Stimulated activated CD4-positive, alpha-beta T cell treated with anti-CD3 and anti-CD28 coated beads, Interleukin-2, amount 100 ng/mL, for 48 hours (primary cell): ENCODE measurements at regions not wholly inside any gene's neighbourhood (a gene's known extent, or its start where the extent isn't known, plus 50 kb on each side); places are given as distances from the start of the nearest gene placed in this dataset.

Experiments
- DNase-seq, 2 donors: peaks; one replicate each; pipeline ENCODE4 v3.0.0-alpha.2; 2020

DNA sequence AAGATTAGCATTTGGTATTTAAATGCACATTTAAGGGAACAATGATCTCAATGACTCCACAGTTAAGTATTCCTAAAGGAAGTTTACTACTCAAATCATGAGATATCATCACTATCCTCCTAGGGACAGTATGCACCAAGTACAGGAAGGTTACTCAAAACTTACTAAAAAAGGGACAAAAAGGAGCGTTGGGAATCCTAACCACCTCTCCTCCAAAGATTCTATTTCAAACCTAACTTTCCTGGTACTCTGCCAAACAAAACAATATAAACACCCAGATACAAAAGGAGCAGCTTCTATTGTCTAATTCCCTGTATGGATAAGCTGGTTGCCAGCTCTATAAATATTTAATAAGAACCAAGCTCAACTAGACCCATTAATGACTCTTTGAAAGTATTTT, 377.7 kb downstream of the NUAK1 start:
- DNase-seq: no peak

DNA sequence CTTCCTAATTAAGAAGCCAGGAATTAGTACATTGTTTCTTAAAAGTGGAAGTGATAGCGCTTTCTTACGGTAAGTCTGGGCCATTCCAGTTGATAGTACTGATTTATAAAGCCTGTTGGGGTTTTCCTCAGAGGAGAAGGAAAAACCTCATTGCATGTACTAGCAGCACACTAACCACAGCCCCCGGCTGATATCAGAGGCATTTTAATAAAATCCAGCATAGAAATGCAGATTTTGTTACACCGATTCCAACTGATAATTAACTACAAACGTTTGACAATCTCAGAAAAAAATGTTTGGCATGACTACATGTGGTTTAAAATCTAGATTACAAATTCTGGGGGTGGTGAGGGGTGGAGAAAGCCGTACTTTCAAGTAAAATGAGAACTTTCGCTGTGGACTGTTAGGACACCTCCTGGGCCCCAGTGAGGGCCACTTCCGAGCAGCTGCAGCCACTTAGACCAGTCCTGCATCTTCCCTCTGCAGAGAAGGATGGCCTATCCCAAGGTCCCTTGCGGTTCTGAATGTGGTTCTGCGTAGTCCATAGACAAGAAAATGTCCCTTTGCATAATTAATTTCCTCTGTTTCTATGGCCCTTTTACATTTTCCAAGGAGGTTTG, 374.4 kb downstream of the NUAK1 start:
- DNase-seq: no peak

DNA sequence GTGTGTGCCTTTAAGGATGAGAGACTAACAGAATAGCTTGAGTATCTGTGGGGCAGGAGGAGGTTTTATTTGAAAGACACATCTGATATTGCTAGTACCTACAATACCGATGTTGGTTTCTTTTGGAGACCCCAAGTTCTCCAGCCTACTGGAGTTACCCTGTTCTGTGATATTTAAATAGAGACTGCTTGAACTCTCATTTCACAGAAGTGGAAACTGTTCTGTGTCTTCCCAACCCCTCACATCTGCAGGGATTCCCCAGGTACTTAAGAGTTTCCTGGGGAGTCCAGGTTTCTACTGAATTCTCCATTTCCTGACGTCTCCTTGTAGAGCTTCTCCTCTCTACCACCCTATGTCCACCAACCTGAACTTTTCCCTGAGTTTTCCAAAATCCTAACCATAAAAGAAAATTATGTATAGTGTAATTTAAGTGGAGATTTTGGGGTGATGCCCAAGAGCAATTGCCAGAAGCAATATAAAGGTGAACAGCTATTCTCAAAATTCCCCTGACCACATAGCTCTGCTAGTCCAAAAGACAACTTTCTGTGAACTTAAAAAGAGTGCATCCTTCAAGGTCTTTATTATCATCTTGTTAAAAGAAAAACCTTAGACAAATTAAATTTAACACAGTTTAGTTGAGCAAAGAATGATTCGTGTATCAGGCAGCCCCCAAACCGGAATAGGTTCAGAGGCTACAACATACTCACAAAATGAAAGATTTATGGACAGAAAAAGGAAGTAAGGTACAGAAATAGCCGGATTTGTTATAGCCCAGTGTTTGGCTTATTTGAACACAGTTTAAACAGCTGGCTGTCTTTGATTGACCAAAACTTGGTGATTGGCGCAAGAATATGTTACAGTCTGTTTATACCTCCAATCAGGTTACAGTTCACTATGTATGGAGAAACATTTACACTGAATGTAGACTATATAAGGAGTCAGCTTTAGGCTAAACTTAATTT, 373.4 kb downstream of the NUAK1 start:
- no peak for DNase-seq

DNA sequence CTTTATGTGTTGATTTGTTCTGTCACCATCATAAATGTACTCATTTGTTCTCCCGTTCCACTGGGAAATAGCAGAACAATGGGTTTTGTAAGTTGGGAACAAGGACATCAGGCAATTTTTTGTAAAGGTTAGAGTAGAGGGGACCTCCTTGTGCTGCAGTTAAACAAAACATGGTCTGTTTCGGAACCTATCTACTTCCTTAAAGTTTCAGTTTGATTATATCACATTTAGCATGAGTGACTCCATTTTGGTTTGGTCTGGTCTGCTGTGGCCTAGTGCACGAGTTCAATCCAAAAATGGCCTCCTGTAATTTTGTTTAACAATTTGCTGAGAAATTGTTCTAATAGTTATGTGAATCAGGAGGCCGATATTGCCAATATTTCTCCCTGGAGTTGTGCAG, 372.7 kb downstream of the NUAK1 start:
- no peak for DNase-seq

DNA sequence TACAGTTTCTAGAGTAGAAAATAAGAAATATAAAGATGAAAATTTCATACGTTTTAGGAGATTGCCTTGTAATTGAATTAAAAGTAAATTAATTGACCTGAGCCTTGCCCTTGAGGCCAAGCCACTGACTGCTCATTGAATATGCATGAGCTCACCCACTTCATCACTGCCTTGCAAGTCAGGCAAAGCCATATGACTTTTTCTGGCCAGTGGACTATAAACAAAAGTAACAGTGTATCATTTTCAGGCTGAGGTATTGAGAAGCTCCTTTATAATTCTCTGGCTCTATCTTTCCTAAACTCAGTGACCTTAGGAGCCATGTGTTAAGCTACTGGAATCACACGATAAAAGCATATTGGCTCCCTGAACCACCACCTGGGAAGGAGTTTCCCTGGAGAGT, 369.3 kb downstream of the NUAK1 start:
- DNase-seq: no peak

DNA sequence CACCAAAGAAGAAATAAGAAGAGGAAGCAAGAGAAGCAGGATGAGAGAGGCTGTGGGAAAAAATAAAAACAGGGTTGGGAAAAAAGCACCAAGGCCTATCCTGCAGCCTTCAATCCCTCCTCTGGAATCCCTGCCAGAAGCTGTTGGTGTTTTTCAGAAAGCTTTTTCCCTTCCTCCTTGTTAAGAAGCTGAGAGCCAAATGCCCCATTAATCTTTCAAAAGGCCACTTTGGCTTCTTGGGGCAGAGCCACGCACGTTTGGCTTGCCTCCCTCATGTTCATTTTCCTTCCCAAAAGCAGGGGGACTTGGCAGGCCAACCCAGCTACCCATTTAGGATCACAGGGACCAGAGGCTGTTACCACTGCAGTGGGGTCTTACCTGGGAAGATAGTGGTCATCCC, 365.3 kb downstream of the NUAK1 start:
- no peak for DNase-seq

DNA sequence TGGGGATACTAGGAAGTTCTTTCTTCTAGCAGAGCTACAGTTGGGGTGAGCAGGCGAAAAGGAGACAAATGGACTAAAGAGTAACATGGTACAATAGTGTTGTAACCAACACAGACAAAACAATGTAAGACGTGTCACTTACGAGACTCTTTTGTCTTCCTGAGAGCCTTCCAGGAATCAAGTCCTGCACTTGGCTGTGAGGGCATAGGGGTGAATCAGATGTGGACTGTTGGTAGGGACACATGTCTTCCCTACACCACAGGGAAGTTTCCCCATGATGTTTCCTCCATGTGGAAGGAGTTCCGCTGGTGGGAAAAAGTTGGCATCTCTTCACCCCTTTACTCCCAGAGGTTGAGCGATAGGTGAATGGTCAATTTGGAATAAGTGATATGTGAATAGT, 364.7 kb downstream of the NUAK1 start:
- no peak for DNase-seq

DNA sequence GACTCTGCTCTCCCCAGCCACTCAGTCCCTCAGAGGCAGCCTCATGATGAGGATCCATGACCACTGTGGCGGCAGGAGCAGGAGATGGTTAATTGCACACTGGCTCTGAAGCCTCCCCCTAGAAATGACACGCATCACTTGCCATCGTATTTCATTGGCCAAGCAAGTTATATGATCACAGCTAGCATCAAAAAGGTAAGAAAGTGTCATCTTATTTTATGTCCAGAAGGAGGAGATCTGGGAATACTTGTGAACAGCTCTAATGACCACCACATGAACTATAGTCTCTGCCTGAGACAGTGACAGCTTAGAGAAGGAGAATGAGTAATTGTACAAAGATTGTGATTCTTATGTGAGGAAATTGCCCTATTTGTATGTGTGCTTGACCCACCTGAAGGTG, 363.4 kb downstream of the NUAK1 start:
- DNase-seq: no peak

DNA sequence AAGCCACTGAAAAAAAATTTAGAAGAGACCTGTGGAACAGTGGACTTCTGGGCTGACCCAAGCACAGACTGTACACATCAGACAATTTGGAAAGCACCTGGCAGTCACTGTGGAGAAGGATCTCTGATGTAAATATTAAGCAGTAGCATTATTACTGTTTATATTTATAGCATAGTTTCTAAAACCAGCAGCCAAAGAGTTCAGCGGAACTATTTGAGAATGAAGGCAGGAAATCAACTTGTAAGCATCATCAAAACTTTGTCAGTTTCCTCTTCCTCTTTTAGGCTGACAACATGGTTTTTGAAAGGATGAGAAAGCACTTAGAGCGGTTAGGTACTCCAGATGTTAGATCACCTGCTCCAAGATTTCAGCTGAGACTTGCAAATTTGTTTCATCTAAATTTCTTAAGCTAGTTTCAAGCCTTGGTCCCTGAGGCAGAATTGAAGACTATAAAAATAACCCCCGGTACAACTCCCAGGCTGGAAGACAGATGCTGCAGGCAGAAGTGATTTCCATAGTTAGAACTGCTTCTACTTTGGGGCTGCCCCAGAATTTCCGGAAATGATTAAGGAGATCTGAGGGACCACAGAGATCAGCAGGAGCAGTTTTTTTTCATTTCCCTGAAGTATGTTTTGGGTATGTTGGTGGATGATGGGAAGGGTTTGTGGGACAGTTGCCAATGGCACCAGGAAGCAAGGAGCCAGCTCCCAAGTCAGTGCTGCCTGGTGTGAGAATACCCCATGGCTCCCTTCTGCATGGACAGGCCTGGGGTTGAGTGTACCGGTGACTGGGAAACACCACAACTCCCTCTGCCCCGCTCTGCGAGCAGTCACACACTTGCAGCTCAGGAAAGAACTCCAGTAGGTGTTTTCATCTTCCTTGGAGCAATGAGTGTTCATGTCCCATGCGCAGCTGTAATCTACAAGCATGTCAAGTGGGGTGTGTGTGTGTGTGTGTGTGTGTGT, 354.5 kb downstream of the NUAK1 start:
- DNase-seq: no peak

DNA sequence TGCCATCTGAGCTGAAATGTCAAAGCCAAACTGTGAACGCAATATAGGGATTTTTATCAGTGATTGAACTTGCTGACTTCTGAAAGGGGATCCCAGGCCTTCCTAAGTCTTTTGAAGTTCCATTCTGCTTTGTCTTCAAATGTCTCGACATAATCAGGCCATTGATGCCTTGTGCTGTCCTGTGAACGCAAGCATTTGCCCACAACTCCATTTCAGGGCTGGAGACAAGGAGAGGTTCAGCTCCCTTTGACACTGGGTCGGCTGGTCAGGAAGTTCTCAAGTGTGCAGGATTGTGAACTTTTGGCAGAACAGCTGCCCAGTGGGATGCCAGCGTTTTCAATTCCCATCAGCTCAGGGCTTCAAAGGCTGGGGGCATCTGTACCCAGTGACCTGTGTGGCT, 345.3 kb downstream of the NUAK1 start:
- no peak for DNase-seq

DNA sequence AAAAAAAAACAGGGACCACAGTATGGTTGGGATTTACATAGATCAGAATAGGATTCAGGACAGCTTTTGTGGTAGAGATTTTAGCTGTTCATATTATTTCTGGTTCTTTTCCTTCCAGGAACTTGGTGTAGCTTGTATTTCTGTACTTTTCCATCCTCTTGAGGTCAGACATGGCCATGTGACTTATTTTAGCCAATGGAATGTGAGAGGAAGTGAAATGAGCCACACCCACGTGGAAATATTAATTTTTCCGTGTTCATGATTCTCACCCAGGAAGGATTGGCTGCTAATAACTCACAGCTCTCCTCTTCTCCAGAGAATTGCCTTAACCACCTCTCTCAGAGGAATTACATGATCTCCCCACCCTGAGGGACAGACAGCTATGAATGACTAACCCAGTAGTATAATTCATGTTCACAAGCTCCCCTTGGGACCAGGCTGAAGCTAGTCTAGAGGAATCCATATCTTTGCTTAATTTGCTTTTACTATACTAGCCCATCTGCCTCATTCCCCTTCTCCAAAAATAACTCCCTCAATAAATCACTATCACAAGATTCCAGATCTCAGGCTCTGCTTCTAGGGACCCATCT, 340.4 kb downstream of the NUAK1 start:
- DNase-seq: no peak

DNA sequence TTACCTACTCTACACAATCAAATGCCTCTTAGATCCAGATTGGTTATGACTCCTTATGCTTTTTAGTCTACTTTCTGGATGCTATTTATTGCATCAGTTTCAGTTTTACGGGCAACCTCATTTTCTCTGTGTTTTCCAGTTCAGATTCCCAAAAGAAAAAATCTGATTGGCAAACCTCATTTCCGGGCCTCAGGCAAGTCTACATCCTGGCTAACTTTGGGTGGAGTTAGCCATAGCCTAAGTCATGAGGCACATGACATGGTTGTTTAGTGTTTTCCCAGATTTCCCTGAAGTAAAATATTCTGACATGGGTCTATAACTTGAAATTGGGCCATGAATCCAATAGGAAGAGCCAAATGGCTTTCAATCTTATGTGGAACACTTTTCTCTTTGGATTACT, 339.7 kb downstream of the NUAK1 start:
- no peak for DNase-seq

DNA sequence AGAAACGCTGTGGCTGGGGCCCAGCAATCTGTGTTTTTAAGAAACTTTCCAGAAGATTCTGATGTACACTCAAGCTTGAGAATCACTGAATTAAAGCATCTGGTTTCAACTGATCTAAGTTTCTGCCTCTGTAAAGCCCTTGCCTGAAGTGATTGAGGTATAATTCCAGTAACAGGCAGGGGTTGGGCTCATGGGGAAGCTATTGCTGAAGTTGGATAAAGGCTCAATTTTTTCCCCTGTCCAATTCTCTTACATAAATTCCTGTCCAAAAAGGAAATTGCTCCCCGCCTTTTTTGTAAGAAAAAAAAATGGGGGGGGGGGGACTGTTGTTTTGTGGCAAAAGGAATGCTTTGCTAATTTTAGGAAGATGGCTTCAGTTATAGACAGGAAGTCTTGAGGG, 337.4 kb downstream of the NUAK1 start:
- no peak for DNase-seq

DNA sequence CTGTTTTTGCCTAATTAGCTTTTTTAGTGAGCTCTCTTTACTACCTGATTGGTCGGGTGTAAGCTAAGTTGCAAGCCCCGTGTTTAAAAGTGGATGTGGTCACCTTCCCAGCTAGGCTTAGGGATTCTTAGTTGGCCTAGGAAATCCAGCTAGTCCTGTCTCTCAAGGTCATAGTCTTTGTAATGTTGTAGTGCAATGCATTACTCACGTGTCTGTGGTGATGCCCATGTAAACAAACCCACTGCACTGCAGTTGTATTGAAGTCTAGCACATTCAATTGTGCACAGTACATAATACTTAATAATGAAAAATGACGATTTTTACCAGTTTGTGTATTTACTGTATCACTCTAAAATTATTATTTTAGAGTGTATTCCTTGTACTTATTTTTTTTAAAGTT, 335.5 kb downstream of the NUAK1 start:
- DNase-seq: no peak

DNA sequence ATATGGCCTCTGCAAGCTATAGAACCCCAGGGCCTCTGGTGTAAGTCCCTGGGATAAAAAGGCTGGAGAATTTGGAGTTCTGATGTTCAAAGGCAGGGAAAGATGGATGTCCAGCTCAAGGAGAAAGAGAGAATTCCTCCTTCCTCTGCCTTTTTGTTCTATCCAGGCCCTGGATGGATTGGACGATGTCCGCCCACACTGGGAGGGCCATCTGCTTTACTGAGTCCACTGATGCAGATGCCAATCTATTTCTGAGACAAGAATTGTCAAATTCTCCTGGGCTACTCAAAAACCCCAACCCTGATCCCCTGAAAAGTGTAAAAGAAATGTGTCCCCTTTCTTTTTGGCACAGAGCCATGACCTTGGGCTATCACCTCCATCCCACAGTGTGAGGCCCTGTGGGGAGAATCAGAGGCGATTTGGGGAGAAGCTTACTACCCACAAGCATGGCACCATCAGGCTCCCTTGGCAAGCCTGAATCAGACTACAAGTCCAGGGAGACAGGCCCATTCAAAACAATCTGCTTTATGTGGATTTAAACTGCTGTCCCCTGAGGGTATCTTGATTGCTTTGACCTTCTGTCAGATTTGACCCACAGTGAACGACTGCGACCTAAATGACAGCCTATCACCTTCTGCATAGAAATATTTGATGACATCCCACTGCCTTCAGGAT, 334.0 kb downstream of the NUAK1 start:
- no peak for DNase-seq

DNA sequence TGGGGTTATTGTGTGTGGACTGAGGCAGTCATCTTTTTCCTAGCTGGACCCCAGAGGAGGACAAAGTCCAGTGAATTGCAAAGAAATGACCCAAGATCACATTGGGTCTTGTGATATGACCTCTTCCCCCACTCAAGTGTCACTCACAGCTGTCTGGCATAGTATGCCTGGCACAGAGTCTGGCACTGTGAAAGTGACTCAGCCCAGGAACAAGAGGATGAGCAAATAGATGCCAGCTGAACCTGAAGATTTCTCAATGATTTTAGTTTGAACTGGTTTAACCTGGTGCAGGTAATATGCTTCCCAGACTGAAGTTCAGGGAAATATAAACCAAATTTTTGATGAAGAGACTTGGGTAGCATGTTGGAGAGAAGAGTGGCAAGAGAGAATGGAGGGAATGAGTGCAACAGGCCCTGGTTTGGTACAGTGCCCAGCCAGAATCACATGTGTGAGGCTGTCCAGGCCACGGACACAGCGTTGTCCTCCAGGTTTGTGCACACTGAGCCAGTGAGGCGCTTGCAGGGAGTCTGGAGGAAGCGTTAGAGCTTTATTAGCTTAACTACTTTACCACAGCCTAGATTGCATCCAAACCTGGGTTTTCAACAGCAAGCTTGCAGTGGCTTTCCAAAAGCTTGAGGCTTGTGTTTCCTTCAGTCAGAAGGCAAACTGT, 332.9 kb downstream of the NUAK1 start:
- no peak for DNase-seq

DNA sequence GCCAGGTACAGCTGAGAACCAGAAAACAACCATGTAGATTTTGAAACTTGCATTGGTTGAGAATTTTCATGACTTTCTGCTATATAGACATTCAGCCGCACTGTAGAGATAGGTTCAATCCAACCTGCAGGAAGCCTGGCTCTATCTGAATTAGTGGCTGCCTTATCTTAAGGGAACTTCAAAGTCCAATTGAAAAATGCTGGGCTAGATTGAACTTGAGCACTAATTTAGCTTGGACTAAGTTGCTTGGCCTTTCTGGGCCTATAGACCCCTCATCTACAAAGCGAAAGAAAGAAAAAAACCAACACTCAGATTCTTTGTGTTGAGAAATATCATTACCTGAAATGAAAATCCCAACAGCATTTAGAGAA, 332.4 kb downstream of the NUAK1 start:
- DNase-seq: no peak

DNA sequence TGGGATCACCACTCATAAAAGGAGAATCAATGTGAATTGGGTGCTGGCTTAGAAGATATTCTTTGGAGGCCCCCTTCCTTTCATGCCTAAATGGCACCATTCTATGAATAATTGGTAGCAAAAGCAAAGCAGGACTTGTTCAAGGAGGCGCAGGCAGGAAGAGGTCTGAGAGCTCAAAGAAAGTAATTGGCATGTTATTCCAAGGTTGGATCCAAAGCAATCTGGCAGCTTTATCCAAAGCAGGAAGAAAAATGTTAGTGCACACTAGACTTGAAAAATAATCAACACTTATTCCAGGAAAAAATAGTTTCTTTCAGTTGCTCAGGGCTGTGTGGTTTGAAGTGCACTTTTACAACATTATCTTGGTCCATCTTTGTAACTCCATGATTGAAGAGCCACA, 326.4 kb downstream of the NUAK1 start:
- no peak for DNase-seq

DNA sequence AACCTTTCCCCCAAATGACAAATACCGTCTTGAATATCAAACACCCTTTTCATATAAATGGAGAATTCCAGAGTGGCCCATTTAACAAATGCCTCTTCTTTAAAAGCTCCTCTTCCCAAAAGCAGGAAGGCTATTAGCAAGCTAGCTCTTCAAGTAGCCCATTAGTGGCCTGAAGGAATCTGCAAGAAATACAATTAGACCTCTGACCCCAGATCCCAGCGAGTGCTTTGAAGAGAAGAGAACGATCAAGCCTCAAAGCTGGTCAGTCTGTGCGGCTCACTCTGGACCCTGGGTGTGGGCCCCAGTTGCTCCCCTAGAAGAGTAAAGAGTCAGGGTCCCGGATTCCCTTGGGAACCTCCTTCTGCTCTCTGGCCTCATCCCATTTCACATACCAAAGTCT, 325.6 kb downstream of the NUAK1 start:
- DNase-seq: no peak

DNA sequence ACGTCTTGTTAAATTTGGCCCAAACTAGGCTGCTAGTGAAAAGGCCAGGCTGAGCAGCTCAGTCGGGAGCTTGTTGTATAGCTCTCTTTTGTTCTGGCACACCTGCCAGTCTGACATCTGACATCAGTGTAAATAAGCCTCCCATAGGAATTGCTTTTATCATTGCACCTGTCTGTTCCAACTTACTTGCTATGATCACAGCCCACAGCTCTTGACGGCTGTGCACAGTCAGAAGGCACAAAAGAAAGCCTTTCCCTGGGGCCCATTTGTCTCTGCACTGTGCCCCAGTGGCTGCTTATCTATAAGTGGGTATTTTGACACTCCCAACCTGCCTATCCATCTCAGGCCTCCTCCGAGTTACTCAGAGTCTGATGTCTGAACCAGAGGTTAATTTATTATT, 324.5 kb downstream of the NUAK1 start:
- DNase-seq: no peak

DNA sequence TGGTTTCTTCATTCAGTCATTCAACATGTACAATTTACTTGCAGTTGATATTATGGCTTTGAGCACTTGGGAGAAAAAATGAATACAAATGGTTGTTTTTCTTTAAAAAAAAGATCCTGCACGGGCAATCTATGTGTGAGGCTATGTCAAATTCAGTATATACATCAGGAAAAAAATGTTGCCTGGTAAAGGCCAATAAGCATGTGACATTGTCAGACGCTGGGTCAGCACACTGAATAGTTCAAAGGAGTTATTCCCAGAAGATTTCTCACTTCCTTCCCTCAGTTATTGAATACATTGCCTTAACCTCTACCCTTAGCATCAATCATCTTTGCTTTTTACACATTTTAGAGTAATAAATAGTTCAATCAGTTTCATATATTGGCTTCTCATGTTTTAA, 319.2 kb downstream of the NUAK1 start:
- DNase-seq: no peak
